Endothelial cell of umbilical vein (primary cell): ENCODE measurements at regions not wholly inside any gene's neighbourhood (a gene's known extent, or its start where the extent isn't known, plus 50 kb on each side); places are given as distances from the start of the nearest gene placed in this dataset.
"Not testable (repeated sequence)": the region's sequence is repeated elsewhere in the genome, so short reads cannot be mapped to it uniquely, and the experiment has no call there.

Experiments used
- CTCF ChIP-seq, 2 donors: IDR thresholded peaks; 1 replicate in 1 of 2; 2 replicates in 1 of 2; pipeline ENCODE4 v1.5.1; 2011; ENCODE audit warnings: low read length in 2 of 2, mild to moderate bottlenecking in 2 of 2, moderate library complexity in 2 of 2, control low read depth in 1 of 2, inconsistent platforms in 1 of 2, low read depth in 1 of 2; ENCODE audit not compliant: insufficient read depth in 1 of 2; ENCODE audit errors: extremely low read depth in 1 of 2
- EZH2 ChIP-seq: IDR thresholded peaks from 2 replicates; pipeline ENCODE4 v1.6.1; 2012; ENCODE audit warnings: borderline replicate concordance, low read depth, mild to moderate bottlenecking, moderate library complexity, low read length, inconsistent platforms; ENCODE audit not compliant: severe bottlenecking
- FOS ChIP-seq: IDR thresholded peaks from 2 replicates; pipeline ENCODE4 v1.6.1; 2011; ENCODE audit warnings: mild to moderate bottlenecking, low read length, moderate library complexity, borderline replicate concordance; ENCODE audit not compliant: insufficient read depth
- GATA2 ChIP-seq: IDR thresholded peaks from 2 replicates; pipeline ENCODE4 v1.7.0; 2011; ENCODE audit warnings: low read depth, mild to moderate bottlenecking, moderate library complexity, mixed read lengths, low read length; ENCODE audit not compliant: insufficient read length, insufficient read depth
- JUN ChIP-seq: IDR thresholded peaks from 2 replicates; pipeline ENCODE4 v1.6.1; 2011; ENCODE audit warnings: borderline replicate concordance, low read depth; ENCODE audit not compliant: insufficient read length, insufficient read depth
- MAX ChIP-seq: IDR thresholded peaks from 2 replicates; pipeline ENCODE4 v1.6.1; 2011; ENCODE audit not compliant: insufficient read depth, insufficient read length
- MYC ChIP-seq: IDR thresholded peaks from one replicate; pipeline ENCODE4 v1.6.1; 2011; ENCODE audit warnings: mild to moderate bottlenecking, low read depth, low read length
- POLR2A ChIP-seq: IDR thresholded peaks from 2 replicates; pipeline ENCODE4 v1.6.1; 2012; ENCODE audit warnings: low read depth, mild to moderate bottlenecking, control low read depth, low read length
- POLR2AphosphoS5 ChIP-seq: IDR thresholded peaks from 2 replicates; pipeline ENCODE4 v1.6.1; 2012; ENCODE audit warnings: low read depth, mild to moderate bottlenecking, control low read depth, low read length, moderate library complexity; ENCODE audit not compliant: insufficient read depth

GRCh38 chr2:110269674-110270073 is 57.3 kb upstream of the MTLN start:
- not testable (repeated sequence) for TF ChIP-seq CTCF (IDR thresholded peaks at IDR 0.05; ENCODE audit: extremely low read depth in 1 of 2, insufficient read depth in 1 of 2, low read depth in 1 of 2, low read length in 2 of 2); GATA2; POLR2AphosphoS5; MAX; JUN; POLR2A; EZH2; MYC; FOS
